Prostate gland (tissue), 2 donors: ENCODE measurements at regions not wholly inside any gene's neighbourhood (a gene's known extent, or its start where the extent isn't known, plus 50 kb on each side); places are given as distances from the start of the nearest gene placed in this dataset.

Source experiments
- DNase-seq: peaks from one replicate; pipeline ENCODE4 v3.0.0-alpha.2; 2019; ENCODE audit warnings: low spot score
- H3K27ac ChIP-seq, 2 donors: fragments of 200-600 bp; sonication (generic); 2 replicates each; pipeline ENCODE4 v1.5.1; 2017 to 2019
- H3K27me3 ChIP-seq: fragments of 200-600 bp; sonication (generic); replicated peaks from 2 replicates; pipeline ENCODE4 v1.5.1; 2019; ENCODE audit not compliant: insufficient read depth
- H3K36me3 ChIP-seq, 2 donors: fragments of 200-600 bp; sonication (generic); 1 replicate in 1 of 2; 2 replicates in 1 of 2; pipeline versions ENCODE4 v1.5.1 to v1.8.1; 2017 to 2019
- H3K4me1 ChIP-seq: fragments of 200-600 bp; sonication (generic); replicated peaks from 2 replicates; pipeline ENCODE4 v1.5.1; 2019
- H3K4me3 ChIP-seq, 2 donors: fragments of 200-600 bp; sonication (generic); 2 replicates each; pipeline ENCODE4 v1.5.1; 2017 to 2019
- H3K9me3 ChIP-seq: fragments of 200-600 bp; sonication (generic); 2 replicates; pipeline ENCODE4 v1.5.1; 2017
- CTCF ChIP-seq, 4 experiments: fragments of 200-600 bp in 2 of 4; fragments of 450-650 bp in 2 of 4; sonication (generic) in 2 of 4; IDR thresholded peaks; 1 replicate in 3 of 4; 2 replicates in 1 of 4; pipeline ENCODE4 v1.5.1; 2016 to 2019; ENCODE audit warnings: antibody characterized with exemption in 4 of 4, mild to moderate bottlenecking in 2 of 4, moderate library complexity in 2 of 4
- POLR2A ChIP-seq: fragments of 450-650 bp; IDR thresholded peaks from one replicate; pipeline ENCODE4 v1.6.1; 2016; ENCODE audit warnings: antibody characterized with exemption, mild to moderate bottlenecking
- POLR2AphosphoS5 ChIP-seq: sonication (generic); formaldehyde crosslinking; IDR thresholded peaks from one replicate; pipeline ENCODE4 v1.6.1; 2017; ENCODE audit warnings: antibody characterized with exemption
- WGBS: methylation state at CpG from one replicate; pipeline ENCODE4 v1.1.5; 2018; 5-methylcytosine and 5-hydroxymethylcytosine counted together
- intact Hi-C: fragments of 100-400 bp; cut with DNase I; formaldehyde crosslinking; loops from one replicate; pipeline ENCODE4 v1.14.2; 2022

GRCh38 chr16:13463619-13464018 lies 456.3 kb upstream of the ERCC4 start:
- no peak for TF ChIP-seq POLR2AphosphoS5
- TF ChIP-seq CTCF (IDR thresholded peaks at IDR 0.05), result no peak
- no peak for TF ChIP-seq POLR2A
- Histone ChIP-seq H3K4me1 (no peaks in the 10 kb centered on the region), H3K4me3 (no peak overlapping the region), H3K9me3 (no peaks in the 10 kb centered on the region), H3K27ac (no peak overlapping the region), H3K27me3 (no peaks in the 10 kb centered on the region), H3K36me3 (no peaks in the 10 kb centered on the region)
- no peak for DNase-seq
- intact Hi-C loops, result no loop called here
- WGBS, result 43% methylated on average over 5 of the region's 5 CpGs

GRCh38 chr16:13471036-13471435 lies 448.9 kb upstream of the ERCC4 start:
- H3K27me3 ChIP-seq, result no peaks in the 10 kb centered on the region
- no peaks in the 10 kb centered on the region for H3K9me3 ChIP-seq
- intact Hi-C loops, result no loop called here
- no peak for DNase-seq
- H3K4me1 ChIP-seq, result no peaks in the 10 kb centered on the region
- no peak overlapping the region for H3K27ac ChIP-seq
- no peaks in the 10 kb centered on the region for H3K36me3 ChIP-seq
- TF ChIP-seq POLR2AphosphoS5 (no peak), CTCF (IDR thresholded peaks at IDR 0.05) (no peak), POLR2A (no peak)
- no peak overlapping the region for H3K4me3 ChIP-seq
- WGBS, result 66% methylated on average over 4 of the region's 4 CpGs

- no peaks in the 10 kb centered on the region for H3K36me3 ChIP-seq
- no peaks in the 10 kb centered on the region for H3K9me3 ChIP-seq
- H3K4me1 ChIP-seq, result no peaks in the 10 kb centered on the region
- no peaks in the 10 kb centered on the region for H3K27me3 ChIP-seq
- TF ChIP-seq POLR2A (no peak), POLR2AphosphoS5 (no peak), CTCF (IDR thresholded peaks at IDR 0.05) (no peak)
- intact Hi-C loops, result no loop called here
- 80% methylated on average over 4 of the region's 4 CpGs for WGBS
- DNase-seq, result no peak
- no peak overlapping the region for H3K4me3 ChIP-seq
- H3K27ac ChIP-seq, result no peak overlapping the region
Observed at GRCh38 chr16:13478991-13479390, 441.0 kb upstream of the ERCC4 start.

- no peak for DNase-seq
- Histone ChIP-seq H3K27ac (no peak overlapping the region), H3K36me3 (no peaks in the 10 kb centered on the region), H3K9me3 (no peaks in the 10 kb centered on the region), H3K27me3 (no peaks in the 10 kb centered on the region), H3K4me1 (no peaks in the 10 kb centered on the region), H3K4me3 (no peak overlapping the region)
- 92% methylated on average over 7 of the region's 7 CpGs for WGBS
- intact Hi-C loops, result no loop called here
- TF ChIP-seq POLR2A (no peak), CTCF (IDR thresholded peaks at IDR 0.05) (no peak), POLR2AphosphoS5 (no peak)
Observed at GRCh38 chr16:13479549-13479948, 440.4 kb upstream of the ERCC4 start.

GRCh38 chr16:13480801-13481200 lies 439.2 kb upstream of the ERCC4 start:
- peak; percentile 29 for DNase-seq
- Histone ChIP-seq H3K4me3 (no peak overlapping the region), H3K9me3 (no peaks in the 10 kb centered on the region), H3K36me3 (no peaks in the 10 kb centered on the region), H3K27me3 (no peaks in the 10 kb centered on the region), H3K27ac (no peak overlapping the region), H3K4me1 (no peaks in the 10 kb centered on the region)
- WGBS, result 35% methylated on average over 4 of the region's 4 CpGs
- intact Hi-C loops, result no loop called here
- TF ChIP-seq POLR2AphosphoS5, result peak; percentile 39
- no peak for TF ChIP-seq POLR2A
